CD4-positive, alpha-beta T cell treated with Interleukin-2 at 100 ng/mL for 4 hours (primary cell): ENCODE measurements at regions not wholly inside any gene's neighbourhood (a gene's known extent, or its start where the extent isn't known, plus 50 kb on each side); places are given as distances from the start of the nearest gene placed in this dataset.

ENCODE experiments used
- DNase-seq: peaks from one replicate; pipeline ENCODE4 v3.0.0-alpha.2; 2020; ENCODE audit warnings: low spot score

DNA sequence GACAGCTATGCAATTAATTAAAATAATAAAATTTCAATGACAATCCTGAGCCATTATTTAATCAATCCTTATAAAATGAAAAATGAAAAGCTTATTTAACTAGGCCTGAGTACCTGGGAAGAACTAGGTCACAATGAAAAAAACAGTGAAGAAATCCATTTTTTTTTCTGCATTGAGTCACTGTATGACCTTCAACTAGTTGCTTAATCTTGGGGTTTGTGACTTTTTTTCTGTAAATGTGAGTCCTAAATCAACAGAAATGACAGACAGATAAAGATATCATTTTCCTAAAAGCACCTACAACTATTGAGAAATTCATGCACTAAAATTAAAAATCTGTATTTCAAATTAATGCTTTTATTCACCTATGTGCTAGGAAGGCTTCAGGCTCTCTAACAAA is 96.8 kb downstream of the TMEM26 start:
- DNase-seq = no peak

GRCh38 chr10:61355211-61355610 is 98.0 kb downstream of the TMEM26 start:
- DNase-seq = no peak

GRCh38 chr10:61354401-61354975 is 98.7 kb downstream of the TMEM26 start:
- no peak for DNase-seq

DNA sequence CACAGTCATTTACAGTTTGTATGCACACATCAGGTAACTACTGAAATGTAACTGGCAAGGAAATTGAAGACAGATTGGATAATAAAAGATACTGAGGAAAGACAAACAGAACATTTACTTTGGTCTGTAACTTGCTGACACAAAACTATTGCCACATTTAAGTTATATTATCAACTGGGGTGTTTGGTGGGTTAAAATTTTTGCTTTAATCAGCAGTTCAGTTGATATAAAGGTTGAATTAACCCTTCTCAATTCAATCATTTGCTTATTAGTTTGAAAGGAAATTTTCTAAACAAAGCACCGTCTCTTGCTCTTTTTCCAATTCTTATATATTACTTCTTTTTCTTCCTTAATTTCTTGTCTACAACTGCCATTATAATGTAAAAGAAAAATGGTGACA is 102.4 kb downstream of the TMEM26 start:
- no peak for DNase-seq

- no peak for DNase-seq
Observed at GRCh38 chr10:61350068-61350467, 103.1 kb downstream of the TMEM26 start.

GRCh38 chr10:61346796-61347413 is 106.3 kb downstream of the TMEM26 start:
- no peak for DNase-seq

DNA sequence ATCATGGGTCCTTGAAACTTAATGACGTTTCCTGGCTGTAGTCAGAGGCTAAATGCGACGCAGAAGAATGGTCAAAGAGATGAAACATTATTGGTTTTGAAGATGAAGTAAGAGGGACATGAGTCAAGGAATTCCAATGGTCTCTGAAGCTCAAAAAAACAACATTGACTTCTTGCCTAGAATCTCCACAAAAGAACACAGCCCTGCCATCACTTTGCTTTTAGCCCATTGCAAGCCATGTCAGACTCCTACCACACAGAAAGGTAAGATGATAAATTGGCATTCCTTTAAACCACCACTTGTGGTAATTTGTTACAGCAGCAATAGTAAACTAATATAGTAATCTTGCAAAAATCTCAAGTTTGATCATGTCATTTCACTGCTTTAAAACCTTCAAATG is 109.4 kb downstream of the TMEM26 start:
- no peak for DNase-seq

GRCh38 chr10:61342858-61343572 is 110.2 kb downstream of the TMEM26 start:
- DNase-seq = no peak

DNA sequence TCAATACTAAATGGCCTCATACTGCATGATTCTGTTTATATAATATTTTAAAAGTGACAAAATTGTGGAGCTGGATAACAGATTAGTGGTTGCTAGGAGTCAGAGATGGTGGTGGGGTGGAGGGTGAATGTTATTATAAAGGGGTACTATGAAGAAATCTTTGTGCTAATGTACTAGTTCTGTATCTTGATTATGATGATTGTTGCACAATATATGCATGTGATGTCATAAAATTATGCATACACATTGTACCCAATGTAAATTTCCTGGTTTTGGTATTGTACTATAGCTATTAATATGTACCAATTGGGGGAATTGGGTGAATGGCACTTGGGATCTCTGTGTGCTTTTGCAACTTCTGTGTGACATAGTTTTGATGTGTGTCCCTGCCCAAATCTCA is 112.2 kb downstream of the TMEM26 start:
- no peak for DNase-seq

GRCh38 chr10:61338146-61338545 is 115.0 kb downstream of the TMEM26 start:
- DNase-seq = no peak

DNA sequence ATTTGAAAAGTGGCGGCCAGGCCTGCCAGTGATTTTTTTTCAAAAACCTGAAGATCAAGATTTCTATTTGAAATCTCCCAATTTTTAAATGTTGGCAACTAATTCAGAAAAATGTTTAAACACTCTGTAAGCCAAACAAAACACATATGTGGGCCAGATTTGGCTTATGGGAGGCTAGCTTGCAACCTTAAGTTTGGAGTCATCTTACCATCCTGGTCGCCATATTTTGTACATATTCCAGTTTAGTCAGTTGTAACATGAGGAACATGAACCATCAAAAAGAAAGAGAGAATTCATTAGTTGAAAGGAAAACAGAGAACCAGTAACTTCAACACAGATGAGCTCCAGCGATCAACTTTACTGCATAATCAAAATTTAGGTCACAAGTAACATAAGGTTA is 115.4 kb downstream of the TMEM26 start:
- DNase-seq = no peak

- DNase-seq = no peak
Observed at GRCh38 chr10:61336831-61337230, 116.3 kb downstream of the TMEM26 start.

- DNase-seq = no peak
Observed at GRCh38 chr10:61335359-61335758, 117.8 kb downstream of the TMEM26 start.

- DNase-seq = no peak
Observed at GRCh38 chr10:61332581-61332980, 120.6 kb downstream of the TMEM26 start.

GRCh38 chr10:61330669-61331068 is 122.5 kb downstream of the TMEM26 start:
- DNase-seq = no peak

GRCh38 chr10:61329854-61330253 is 123.3 kb downstream of the TMEM26 start:
- DNase-seq = no peak

DNA sequence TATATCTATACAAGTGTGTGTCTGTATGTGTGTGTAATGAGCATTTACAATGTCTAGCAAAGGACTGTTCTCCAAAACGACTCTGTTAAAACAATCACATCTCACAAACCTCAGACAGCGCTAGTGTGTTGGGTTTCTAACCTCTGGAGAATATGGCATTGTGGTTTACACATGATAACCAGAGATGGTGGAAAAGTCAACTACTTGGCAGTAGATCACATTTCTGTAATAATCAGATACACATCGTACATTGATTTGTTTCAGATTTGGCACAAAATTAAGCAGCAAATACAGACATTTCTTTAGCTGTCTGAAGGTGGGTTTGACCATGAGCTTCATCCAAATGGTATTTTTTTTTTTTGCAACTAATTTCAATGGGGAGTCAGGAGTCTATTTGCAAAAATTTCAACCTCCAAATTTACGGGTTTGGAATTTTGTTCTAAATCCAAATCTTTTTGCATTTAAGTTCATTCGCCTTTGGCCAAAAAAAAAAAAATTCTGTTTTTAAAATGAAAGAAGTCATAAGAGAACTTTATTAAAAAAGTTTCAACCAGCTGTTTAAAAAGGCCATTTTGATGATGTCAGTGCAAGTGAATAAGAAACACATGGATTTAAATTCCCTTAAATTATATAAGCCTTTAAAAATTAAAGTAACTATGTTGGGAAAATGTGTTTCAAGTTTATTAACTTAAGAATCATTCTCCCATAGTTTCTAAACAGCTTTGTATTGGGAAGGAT is 127.8 kb downstream of the TMEM26 start:
- DNase-seq = no peak

GRCh38 chr10:61323726-61324125 is 129.5 kb downstream of the TMEM26 start:
- DNase-seq = no peak

- no peak for DNase-seq
Observed at GRCh38 chr10:61321041-61321857, 131.9 kb downstream of the TMEM26 start.

DNA sequence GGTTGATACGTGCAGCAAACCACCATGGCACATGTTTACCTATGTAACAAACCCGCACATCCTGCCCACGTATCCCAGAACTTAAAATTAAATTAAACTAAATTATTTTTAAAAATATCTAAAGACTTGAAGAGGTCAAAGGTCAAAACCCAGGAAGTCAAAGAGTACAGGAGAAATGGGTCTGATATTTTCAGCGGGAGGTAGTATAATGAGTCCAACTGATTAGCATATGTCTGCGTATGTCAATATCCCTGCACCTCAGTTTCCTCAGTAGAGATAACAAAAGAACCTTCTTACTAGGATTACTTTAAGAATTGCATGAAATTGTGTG is 133.0 kb downstream of the TMEM26 start:
- DNase-seq = no peak

GRCh38 chr10:61319386-61320256 is 133.6 kb downstream of the TMEM26 start:
- no peak for DNase-seq
